MM.1S (cell line): ENCODE measurements at regions not wholly inside any gene's neighbourhood (a gene's known extent, or its start where the extent isn't known, plus 50 kb on each side); places are given as distances from the start of the nearest gene placed in this dataset.

Source experiments
- DNase-seq: peaks from one replicate; pipeline ENCODE4 v3.0.0-alpha.2; 2015
- H2AFZ ChIP-seq: fragments of 300-600 bp; sonication (generic); 2 replicates; pipeline ENCODE4 v1.6.0; 2016; ENCODE audit warnings: antibody characterized with exemption, low read length
- H3F3A ChIP-seq: fragments of 300-600 bp; sonication (generic); 2 replicates; pipeline ENCODE4 v1.6.1; 2016; ENCODE audit warnings: mild to moderate bottlenecking, antibody characterized with exemption, low read length, moderate library complexity, mixed read lengths; ENCODE audit not compliant: insufficient read depth
- H3K27ac ChIP-seq: fragments of 300-600 bp; sonication (generic); 2 replicates; pipeline ENCODE4 v1.5.1; 2016; ENCODE audit warnings: mild to moderate bottlenecking, low read length
- H3K27me3 ChIP-seq: fragments of 300-600 bp; sonication (generic); replicated peaks from 2 replicates; pipeline ENCODE4 v1.6.0; 2016; ENCODE audit warnings: low read length; ENCODE audit not compliant: insufficient read depth
- H3K36me3 ChIP-seq: fragments of 300-600 bp; sonication (generic); replicated peaks from 2 replicates; pipeline ENCODE4 v1.6.1; 2016; ENCODE audit warnings: mild to moderate bottlenecking, low read length, mixed read lengths; ENCODE audit not compliant: insufficient read depth
- H3K4me1 ChIP-seq: fragments of 300-600 bp; sonication (generic); 2 replicates; pipeline ENCODE4 v1.6.1; 2016; ENCODE audit warnings: low read length, mixed read lengths
- H3K4me2 ChIP-seq: fragments of 300-600 bp; sonication (generic); 2 replicates; pipeline ENCODE4 v1.6.0; 2016; ENCODE audit warnings: low read depth, low read length
- H3K4me3 ChIP-seq: fragments of 300-600 bp; sonication (generic); 2 replicates; pipeline ENCODE4 v1.5.1; 2016; ENCODE audit warnings: low read length, mixed read lengths
- H3K79me2 ChIP-seq: fragments of 300-600 bp; sonication (generic); 2 replicates; pipeline ENCODE4 v1.6.1; 2016; ENCODE audit warnings: mixed run types, low read length, mixed read lengths
- H3K9ac ChIP-seq: fragments of 300-600 bp; sonication (generic); 2 replicates; pipeline ENCODE4 v1.6.1; 2016; ENCODE audit warnings: low read length, mixed read lengths
- H3K9me2 ChIP-seq: fragments of 300-600 bp; sonication (generic); replicated peaks from 2 replicates; pipeline ENCODE4 v1.6.1; 2016; ENCODE audit warnings: mild to moderate bottlenecking, low read length, mixed read lengths; ENCODE audit not compliant: insufficient read depth
- H3K9me3 ChIP-seq: fragments of 300-600 bp; sonication (generic); replicated peaks from 2 replicates; pipeline ENCODE4 v1.6.1; 2016; ENCODE audit warnings: mild to moderate bottlenecking, low read length, mixed read lengths; ENCODE audit not compliant: insufficient read depth
- H4K20me1 ChIP-seq: fragments of 300-600 bp; sonication (generic); 2 replicates; pipeline ENCODE4 v1.6.1; 2016; ENCODE audit warnings: mild to moderate bottlenecking, low read length, moderate library complexity, mixed read lengths; ENCODE audit not compliant: insufficient read depth
- CTCF ChIP-seq: fragments of 300-600 bp; sonication (generic); IDR thresholded peaks from 2 replicates; pipeline ENCODE4 v1.5.1; 2016; ENCODE audit warnings: antibody characterized with exemption, low read length, mixed read lengths
- EZH2 ChIP-seq: fragments of 300-600 bp; sonication (generic); optimal IDR thresholded peaks from 2 replicates; pipeline ENCODE3; 2017; ENCODE audit warnings: low read depth, mild to moderate bottlenecking, antibody characterized with exemption, low read length, mixed read lengths
- EZH2phosphoT487 ChIP-seq: fragments of 300-600 bp; sonication (generic); IDR thresholded peaks from 2 replicates; pipeline ENCODE4 v1.6.1; 2018; ENCODE audit warnings: antibody characterized with exemption, low read length

- no peak overlapping the region for H3K9ac ChIP-seq
- no peaks in the 10 kb centered on the region for H3K36me3 ChIP-seq
- no peak overlapping the region for H3K4me3 ChIP-seq
- peaks cover 82% of the 10 kb centered on the region for H3K79me2 ChIP-seq
- H3K27me3 ChIP-seq = no peaks in the 10 kb centered on the region
- no peak overlapping the region for H3K4me2 ChIP-seq
- H3K4me1 ChIP-seq = peaks cover 30% of the 10 kb centered on the region
- H3K27ac ChIP-seq = no peak overlapping the region
- H4K20me1 ChIP-seq = no peaks in the 10 kb centered on the region
- peak; percentile 3 for DNase-seq
- H3K9me2 ChIP-seq = no peaks in the 10 kb centered on the region
- no peaks in the 10 kb centered on the region for H3K9me3 ChIP-seq
- TF ChIP-seq EZH2 (no peak), EZH2phosphoT487 (no peak), CTCF (no peak)
- peaks cover 20% of the 10 kb centered on the region for H3F3A ChIP-seq
- no peak overlapping the region for H2AFZ ChIP-seq
Observed at GRCh38 chr17:77467521-77467920, 326.8 kb downstream of the SEC14L1 start.

- TF ChIP-seq EZH2 = no peak
- no peak for TF ChIP-seq EZH2phosphoT487
- no peak for TF ChIP-seq CTCF
- Histone ChIP-seq H3K9me2 (no peaks in the 10 kb centered on the region), H3F3A (peaks cover 21% of the 10 kb centered on the region), H3K36me3 (no peaks in the 10 kb centered on the region), H3K4me1 (peaks cover 36% of the 10 kb centered on the region), H3K79me2 (peaks cover 85% of the 10 kb centered on the region), H3K27me3 (no peaks in the 10 kb centered on the region), H2AFZ (no peak overlapping the region), H3K4me3 (no peak overlapping the region), H3K4me2 (no peak overlapping the region), H4K20me1 (no peaks in the 10 kb centered on the region), H3K9me3 (no peaks in the 10 kb centered on the region), H3K9ac (no peak overlapping the region), H3K27ac (no peak overlapping the region)
- DNase-seq = no peak
Observed at GRCh38 chr17:77468897-77469296, 328.1 kb downstream of the SEC14L1 start.

- H3K9me3 ChIP-seq = no peaks in the 10 kb centered on the region
- H4K20me1 ChIP-seq = no peaks in the 10 kb centered on the region
- H3K79me2 ChIP-seq = peaks cover 95% of the 10 kb centered on the region
- H3K4me1 ChIP-seq = peaks cover 30% of the 10 kb centered on the region
- H3K9ac ChIP-seq = no peak overlapping the region
- no peak overlapping the region for H2AFZ ChIP-seq
- TF ChIP-seq EZH2phosphoT487 (no peak), EZH2 (no peak), CTCF (no peak)
- H3K36me3 ChIP-seq = no peaks in the 10 kb centered on the region
- no peaks in the 10 kb centered on the region for H3K9me2 ChIP-seq
- H3K27me3 ChIP-seq = no peaks in the 10 kb centered on the region
- H3K27ac ChIP-seq = no peak overlapping the region
- DNase-seq = peak; percentile 0
- peaks cover 11% of the 10 kb centered on the region for H3F3A ChIP-seq
- no peak overlapping the region for H3K4me3 ChIP-seq
- H3K4me2 ChIP-seq = no peak overlapping the region
Observed at GRCh38 chr17:77470330-77470786, 329.6 kb downstream of the SEC14L1 start.
